GM13976 (cell line): ENCODE measurements at regions not wholly inside any gene's neighbourhood (a gene's known extent, or its start where the extent isn't known, plus 50 kb on each side); places are given as distances from the start of the nearest gene placed in this dataset.

Experiments used
- DNase-seq: peaks from one replicate; pipeline ENCODE4 v3.0.0; 2012; ENCODE audit warnings: low spot score
- in situ Hi-C: fragments of 300-500 bp; cut with MboI; formaldehyde crosslinking; loops from one replicate; pipeline ENCODE4 v1.12.0; 2022; ENCODE audit warnings: low sequenced_read_pairs, mixed read lengths, inconsistent platforms; ENCODE audit not compliant: unreplicated experiment
- TF ChIP-seq, protein P1 (sequence below): IDR thresholded peaks from 2 replicates; pipeline ENCODE4 v1.5.1; 2012; ENCODE audit warnings: borderline replicate concordance, mild to moderate bottlenecking; ENCODE audit not compliant: insufficient read depth; ENCODE audit errors: extremely low read depth, missing control alignments, control extremely low read depth

DNA sequence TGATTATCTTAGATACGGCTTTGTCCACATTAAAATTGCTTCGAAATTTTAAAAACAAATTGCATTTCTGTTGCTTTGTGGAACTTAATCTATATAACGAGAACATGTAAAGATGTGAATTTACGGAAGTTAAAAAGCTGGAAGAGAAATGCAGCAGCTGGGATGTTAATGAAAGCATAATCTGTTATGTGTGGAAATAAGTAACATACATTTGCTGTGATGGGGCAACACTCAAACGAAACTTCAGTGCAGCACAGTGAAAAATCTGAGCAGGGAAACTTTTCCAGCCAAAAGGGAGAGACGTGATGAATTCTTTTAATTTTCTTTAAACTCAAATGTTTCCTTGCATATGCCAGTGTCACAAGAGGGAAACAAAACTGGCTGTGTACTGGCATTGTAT is 276.7 kb upstream of the LMCD1 start:
- TF ChIP-seq, protein P1, sequence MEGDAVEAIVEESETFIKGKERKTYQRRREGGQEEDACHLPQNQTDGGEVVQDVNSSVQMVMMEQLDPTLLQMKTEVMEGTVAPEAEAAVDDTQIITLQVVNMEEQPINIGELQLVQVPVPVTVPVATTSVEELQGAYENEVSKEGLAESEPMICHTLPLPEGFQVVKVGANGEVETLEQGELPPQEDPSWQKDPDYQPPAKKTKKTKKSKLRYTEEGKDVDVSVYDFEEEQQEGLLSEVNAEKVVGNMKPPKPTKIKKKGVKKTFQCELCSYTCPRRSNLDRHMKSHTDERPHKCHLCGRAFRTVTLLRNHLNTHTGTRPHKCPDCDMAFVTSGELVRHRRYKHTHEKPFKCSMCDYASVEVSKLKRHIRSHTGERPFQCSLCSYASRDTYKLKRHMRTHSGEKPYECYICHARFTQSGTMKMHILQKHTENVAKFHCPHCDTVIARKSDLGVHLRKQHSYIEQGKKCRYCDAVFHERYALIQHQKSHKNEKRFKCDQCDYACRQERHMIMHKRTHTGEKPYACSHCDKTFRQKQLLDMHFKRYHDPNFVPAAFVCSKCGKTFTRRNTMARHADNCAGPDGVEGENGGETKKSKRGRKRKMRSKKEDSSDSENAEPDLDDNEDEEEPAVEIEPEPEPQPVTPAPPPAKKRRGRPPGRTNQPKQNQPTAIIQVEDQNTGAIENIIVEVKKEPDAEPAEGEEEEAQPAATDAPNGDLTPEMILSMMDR = no peak
- in situ Hi-C loops = no loop called here

DNA sequence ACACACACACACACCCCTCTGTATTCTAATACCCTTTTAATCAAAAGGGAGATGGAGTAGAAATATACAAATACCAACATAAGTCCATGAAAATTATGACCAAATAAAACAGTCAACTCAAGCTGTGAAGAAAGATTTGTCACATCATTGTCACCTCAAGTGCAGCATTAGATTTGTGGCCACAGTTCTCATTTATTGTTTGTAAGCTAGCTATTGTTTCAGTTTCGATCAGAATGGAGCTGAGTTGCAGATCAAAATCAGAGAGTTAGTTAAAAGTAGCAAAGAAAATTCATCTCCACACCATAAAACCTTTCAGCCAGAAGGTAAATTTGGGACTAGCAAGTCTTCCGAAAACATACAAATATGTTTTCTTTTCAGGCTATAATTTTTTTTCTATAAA is 267.7 kb upstream of the LMCD1 start:
- TF ChIP-seq, protein P1 = no peak
- DNase-seq = no peak
- in situ Hi-C loops = no loop called here

More for the DNA sequence above, 276.7 kb upstream of the LMCD1 start:
- DNase-seq = no peak

DNA sequence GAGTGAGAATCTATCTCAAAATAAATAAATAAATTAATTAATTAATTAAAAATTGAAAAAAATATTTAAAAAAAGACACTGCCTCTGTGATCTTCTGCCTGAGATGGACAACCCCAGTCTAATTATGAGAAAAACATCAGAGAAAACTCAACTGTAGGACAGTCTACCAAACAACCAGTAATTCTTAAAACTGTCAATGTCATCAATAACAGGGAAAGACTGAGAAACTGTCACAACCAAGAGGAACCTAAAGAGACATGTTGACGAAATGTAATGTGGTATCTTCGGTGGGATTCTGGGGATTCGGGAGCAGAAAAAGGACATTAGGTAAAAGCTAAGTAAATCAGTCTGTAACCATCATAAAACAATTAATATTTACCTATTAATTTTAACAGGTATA is 265.4 kb upstream of the LMCD1 start:
- DNase-seq = no peak
- TF ChIP-seq, protein P1 = no peak
- in situ Hi-C loops = no loop called here

DNA sequence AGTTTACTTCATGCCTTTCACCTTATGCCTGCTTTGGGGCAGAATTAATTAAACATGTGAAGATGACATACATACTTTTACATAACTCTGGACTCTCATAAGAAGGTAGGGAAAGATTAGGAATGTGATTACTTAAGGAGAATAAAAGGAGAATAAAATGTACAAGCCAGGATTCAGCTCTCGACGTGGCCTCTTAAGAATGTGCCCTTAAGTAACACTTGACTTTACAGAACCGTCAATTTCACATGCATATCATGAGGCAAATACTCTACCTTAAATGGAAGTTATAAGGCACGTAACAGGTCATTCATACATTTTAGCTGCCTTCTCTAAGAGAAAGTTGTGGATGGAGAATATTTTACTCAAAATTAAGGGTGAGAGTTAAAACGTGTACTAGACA is 263.7 kb upstream of the LMCD1 start:
- TF ChIP-seq, protein P1 = no peak
- DNase-seq = no peak
- in situ Hi-C loops = no loop called here

DNA sequence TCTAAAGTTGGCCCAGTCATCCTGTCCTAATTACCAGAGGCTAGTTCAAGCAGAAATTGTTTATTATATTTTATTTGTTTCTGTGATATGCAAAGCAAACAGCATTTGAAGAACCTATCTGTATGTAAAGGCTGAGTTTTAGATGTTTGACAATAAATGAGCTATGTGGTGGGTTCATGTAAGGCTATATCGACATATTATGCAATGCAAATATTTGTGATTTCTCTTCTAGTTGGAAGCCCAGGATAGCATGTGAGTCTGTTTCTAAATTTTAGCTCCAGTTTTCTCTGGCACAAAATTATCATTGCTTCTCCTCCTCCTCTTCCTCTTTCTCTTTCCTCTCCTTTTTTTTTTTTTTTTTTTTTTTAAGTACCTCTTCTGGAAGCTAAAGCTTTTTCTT is 263.2 kb upstream of the LMCD1 start:
- TF ChIP-seq, protein P1 = no peak
- in situ Hi-C loops = no loop called here
- no peak for DNase-seq

DNA sequence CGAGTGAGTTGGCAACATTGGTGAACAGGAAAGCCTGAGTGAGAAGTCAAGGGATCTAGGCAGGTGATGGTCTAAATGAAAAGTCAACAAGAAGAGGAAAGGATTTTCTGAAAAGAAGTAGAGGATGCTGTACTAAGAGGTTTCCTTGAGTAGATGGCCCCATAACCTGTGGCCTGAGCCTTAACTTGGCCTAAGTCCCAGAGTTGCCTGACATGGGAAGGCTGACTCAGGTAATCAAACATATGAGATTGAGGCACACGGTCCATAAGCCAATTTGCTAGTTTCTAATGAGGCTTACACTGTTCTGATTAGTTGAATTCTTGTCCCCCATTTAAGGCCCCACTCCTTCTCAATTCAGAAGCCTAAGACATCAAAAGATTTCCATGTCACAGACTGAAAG is 262.5 kb upstream of the LMCD1 start:
- in situ Hi-C loops = no loop called here
- no peak for DNase-seq

More for the DNA sequence above, 262.5 kb upstream of the LMCD1 start:
- TF ChIP-seq, protein P1 = no peak
